ENCODE measurements at regions not wholly inside any gene's neighbourhood (a gene's known extent, or its start where the extent isn't known, plus 50 kb on each side); places are given as distances from the start of the nearest gene placed in this dataset.

- TF ChIP-seq YY1 (IDR thresholded peaks at IDR 0.05; ENCODE audit: low read depth, low read length) (no peak), TCF12 (IDR thresholded peaks at IDR 0.05; ENCODE audit: low read depth, low read length) (no peak), CTCF (IDR thresholded peaks at IDR 0.05; ENCODE audit: control extremely low read depth in 1 of 3, insufficient read depth in 1 of 3, low read depth in 1 of 3, low read length in 3 of 3) (no peak), ZNF274 (IDR thresholded peaks at IDR 0.05; ENCODE audit: borderline replicate concordance, extremely low read depth, low read length) (no peak), EP300 (IDR thresholded peaks at IDR 0.05; ENCODE audit: borderline replicate concordance in 1 of 2, low read depth in 2 of 2, low read length in 2 of 2) (no peak), EZH2 (IDR thresholded peaks at IDR 0.05; ENCODE audit: low read depth, low read length, severe bottlenecking) (no peak), RFX5 (IDR thresholded peaks at IDR 0.05; ENCODE audit: borderline replicate concordance, low read depth, low read length) (no peak), POLR2AphosphoS5 (IDR thresholded peaks at IDR 0.05; ENCODE audit: low read depth, low read length) (no peak)
Observed at GRCh38 chr9:90100014-90100413, 495.2 kb downstream of the GADD45G start.

Data from H1 (cell line).